OCI-LY3 (cell line): ENCODE measurements at regions not wholly inside any gene's neighbourhood (a gene's known extent, or its start where the extent isn't known, plus 50 kb on each side); places are given as distances from the start of the nearest gene placed in this dataset.
"Not testable (repeated sequence)": the region's sequence is repeated elsewhere in the genome, so short reads cannot be mapped to it uniquely, and the experiment has no call there.

Experiments used
- H2AFZ ChIP-seq: fragments of 200-600, 300-600 bp; shearing (Covaris generic); 2 replicates; pipeline ENCODE4 v1.6.0; 2014; ENCODE audit warnings: antibody characterized with exemption, low read depth, low read length
- H3K27ac ChIP-seq: fragments of 200-600, 300-600 bp; sonication (generic); 2 replicates; pipeline ENCODE4 v1.5.1; 2014; ENCODE audit warnings: mild to moderate bottlenecking, low read length, moderate library complexity, mixed read lengths
- H3K27me3 ChIP-seq: fragments of 200-600, 300-600 bp; sonication (generic); 2 replicates; pipeline ENCODE4 v1.6.1; 2014; ENCODE audit warnings: low read depth, low read length, mixed read lengths
- H3K36me3 ChIP-seq: fragments of 200-600, 300-600 bp; sonication (generic); replicated peaks from 2 replicates; pipeline ENCODE3; 2014; ENCODE audit warnings: low read depth, low read length, mixed read lengths
- H3K4me1 ChIP-seq: fragments of 300-600, 200-600 bp; sonication (generic); 2 replicates; pipeline ENCODE4 v1.6.1; 2014; ENCODE audit warnings: low read length, mixed read lengths
- H3K4me2 ChIP-seq: fragments of 200-600, 300-600 bp; sonication (generic); 2 replicates; pipeline ENCODE4 v1.6.1; 2014; ENCODE audit warnings: low read length, mixed read lengths
- H3K4me3 ChIP-seq: fragments of 300-600, 200-600 bp; sonication (generic); 2 replicates; pipeline ENCODE4 v1.5.1; 2014; ENCODE audit warnings: antibody characterized with exemption, mild to moderate bottlenecking, low read length, moderate library complexity
- H3K79me2 ChIP-seq: fragments of 300-600, 200-600 bp; shearing (Covaris generic); 2 replicates; pipeline ENCODE4 v1.6.1; 2014; ENCODE audit warnings: mild to moderate bottlenecking, low read length, mixed read lengths
- H3K9ac ChIP-seq: fragments of 300-600, 200-600 bp; shearing (Covaris generic); 2 replicates; pipeline ENCODE4 v1.6.0; 2014; ENCODE audit warnings: mild to moderate bottlenecking, low read length, moderate library complexity
- H3K9me3 ChIP-seq: fragments of 200-600, 300-600 bp; shearing (Covaris generic); 2 replicates; pipeline ENCODE4 v1.6.1; 2014; ENCODE audit warnings: low read length, mixed read lengths; ENCODE audit not compliant: insufficient read depth
- H4K20me1 ChIP-seq: fragments of 200-600, 300-600 bp; sonication (generic); 2 replicates; pipeline ENCODE4 v1.6.1; 2016; ENCODE audit warnings: low read length, mixed read lengths; ENCODE audit not compliant: insufficient read depth
- CTCF ChIP-seq: fragments of 200-600, 300-600 bp; sonication (generic); IDR thresholded peaks from 2 replicates; pipeline ENCODE4 v1.5.1; 2014; ENCODE audit warnings: antibody characterized with exemption, low read length, low read depth
- EZH2phosphoT487 ChIP-seq: fragments of 200-600 bp; shearing (Covaris generic); IDR thresholded peaks from 2 replicates; pipeline ENCODE4 v1.6.1; 2018; ENCODE audit warnings: antibody characterized with exemption, mixed run types, low read depth

- Histone ChIP-seq H2AFZ (no peak overlapping the region), H3K9ac (no peak overlapping the region), H3K9me3 (no peaks in the 10 kb centered on the region), H3K36me3 (no peaks in the 10 kb centered on the region), H4K20me1 (no peaks in the 10 kb centered on the region), H3K4me3 (no peak overlapping the region), H3K27ac (no peak overlapping the region), H3K79me2 (no peaks in the 10 kb centered on the region), H3K27me3 (no peaks in the 10 kb centered on the region), H3K4me2 (no peak overlapping the region), H3K4me1 (no peaks in the 10 kb centered on the region)
- TF ChIP-seq CTCF (no peak), EZH2phosphoT487 (no peak)
These were observed 138.5 kb upstream of the BEND6 start for GRCh38 chr6:56816370-56816769.

- no peak overlapping the region for H3K27ac ChIP-seq
- H3K4me2 ChIP-seq: no peak overlapping the region
- H3K9me3 ChIP-seq: no peaks in the 10 kb centered on the region
- no peak overlapping the region for H3K9ac ChIP-seq
- no peaks in the 10 kb centered on the region for H3K27me3 ChIP-seq
- H2AFZ ChIP-seq: no peak overlapping the region
- H3K36me3 ChIP-seq: no peaks in the 10 kb centered on the region
- H3K79me2 ChIP-seq: no peaks in the 10 kb centered on the region
- TF ChIP-seq CTCF (no peak), EZH2phosphoT487 (no peak)
- H3K4me3 ChIP-seq: no peak overlapping the region
- no peaks in the 10 kb centered on the region for H3K4me1 ChIP-seq
- H4K20me1 ChIP-seq: no peaks in the 10 kb centered on the region
These were observed 139.5 kb upstream of the BEND6 start for GRCh38 chr6:56815436-56815835.

GRCh38 chr6:56814802-56815201 lies 140.1 kb upstream of the BEND6 start:
- H3K27me3 ChIP-seq: no peaks in the 10 kb centered on the region
- H3K4me2 ChIP-seq: no peak overlapping the region
- H4K20me1 ChIP-seq: no peaks in the 10 kb centered on the region
- no peak overlapping the region for H2AFZ ChIP-seq
- H3K9me3 ChIP-seq: no peaks in the 10 kb centered on the region
- no peaks in the 10 kb centered on the region for H3K36me3 ChIP-seq
- no peak overlapping the region for H3K27ac ChIP-seq
- TF ChIP-seq EZH2phosphoT487 (no peak), CTCF (no peak)
- H3K9ac ChIP-seq: no peak overlapping the region
- no peaks in the 10 kb centered on the region for H3K4me1 ChIP-seq
- H3K4me3 ChIP-seq: no peak overlapping the region
- no peaks in the 10 kb centered on the region for H3K79me2 ChIP-seq

- no peak overlapping the region for H3K4me3 ChIP-seq
- no peak overlapping the region for H3K4me2 ChIP-seq
- TF ChIP-seq CTCF (no peak), EZH2phosphoT487 (no peak)
- no peaks in the 10 kb centered on the region for H3K9me3 ChIP-seq
- H3K36me3 ChIP-seq: no peaks in the 10 kb centered on the region
- H2AFZ ChIP-seq: no peak overlapping the region
- H3K27me3 ChIP-seq: no peaks in the 10 kb centered on the region
- H3K9ac ChIP-seq: no peak overlapping the region
- H3K27ac ChIP-seq: no peak overlapping the region
- no peaks in the 10 kb centered on the region for H3K4me1 ChIP-seq
- H4K20me1 ChIP-seq: no peaks in the 10 kb centered on the region
- no peaks in the 10 kb centered on the region for H3K79me2 ChIP-seq
These were observed 140.6 kb upstream of the BEND6 start for GRCh38 chr6:56814308-56814707.

- H3K79me2 ChIP-seq, H3K36me3 ChIP-seq, H3K4me1 ChIP-seq, H3K9ac ChIP-seq, H3K27ac ChIP-seq, H3K9me3 ChIP-seq, H3K4me2 ChIP-seq, H3K27me3 ChIP-seq, H4K20me1 ChIP-seq, H2AFZ ChIP-seq, H3K4me3 ChIP-seq: not testable (repeated sequence)
These were observed 142.1 kb upstream of the BEND6 start for GRCh38 chr6:56812851-56813250.
